HG02885 (cell line): ENCODE measurements at regions not wholly inside any gene's neighbourhood (a gene's known extent, or its start where the extent isn't known, plus 50 kb on each side); places are given as distances from the start of the nearest gene placed in this dataset.
"Not testable (repeated sequence)": the region's sequence is repeated elsewhere in the genome, so short reads cannot be mapped to it uniquely, and the experiment has no call there.

Experiments used
- ATAC-seq: cut with Tn5 transposase; IDR thresholded peaks from one replicate; pipeline ENCODE4 v1.9.1; 2021; ENCODE audit warnings: mild to moderate bottlenecking; ENCODE audit not compliant: unreplicated experiment, poor library complexity

- ATAC-seq: not testable (repeated sequence)
Observed at GRCh38 chr22:22296047-22296446, 51.5 kb downstream of the VPREB1 start.

GRCh38 chr22:22297159-22297793 is 52.7 kb downstream of the VPREB1 start:
- ATAC-seq: not testable (repeated sequence)

GRCh38 chr22:22297794-22298653 is 53.4 kb downstream of the VPREB1 start:
- peak; percentile 88 for ATAC-seq

GRCh38 chr22:22298654-22299009 is 54.0 kb downstream of the VPREB1 start:
- ATAC-seq: not testable (repeated sequence)

- not testable (repeated sequence) for ATAC-seq
Observed at GRCh38 chr22:22300511-22300910, 55.9 kb downstream of the VPREB1 start.

- ATAC-seq: not testable (repeated sequence)
Observed at GRCh38 chr22:22300946-22301345, 56.4 kb downstream of the VPREB1 start.

- no peak for ATAC-seq
Observed at GRCh38 chr22:22316589-22316988, 72.0 kb downstream of the VPREB1 start.

GRCh38 chr22:22318723-22319465 is 74.3 kb downstream of the VPREB1 start:
- no peak for ATAC-seq

- peak; percentile 67 for ATAC-seq
Observed at GRCh38 chr22:22321743-22322611, 77.4 kb downstream of the VPREB1 start.

GRCh38 chr22:22322792-22323191 is 78.2 kb downstream of the VPREB1 start:
- ATAC-seq: no peak

- ATAC-seq: no peak
Observed at GRCh38 chr22:22327723-22328122, 83.1 kb downstream of the VPREB1 start.

GRCh38 chr22:22329792-22330191 is 85.2 kb downstream of the VPREB1 start:
- ATAC-seq: no peak

GRCh38 chr22:22335640-22336039 is 91.1 kb downstream of the VPREB1 start:
- not testable (repeated sequence) for ATAC-seq

GRCh38 chr22:22336333-22336732 is 91.7 kb downstream of the VPREB1 start:
- ATAC-seq: not testable (repeated sequence)

GRCh38 chr22:22338778-22339177 is 94.2 kb downstream of the VPREB1 start:
- ATAC-seq: not testable (repeated sequence)

GRCh38 chr22:22341736-22342135 is 97.2 kb downstream of the VPREB1 start:
- ATAC-seq: no peak

GRCh38 chr22:22342697-22343580 is 98.4 kb downstream of the VPREB1 start:
- ATAC-seq: no peak

GRCh38 chr22:22343581-22344296 is 99.2 kb downstream of the VPREB1 start:
- peak; percentile 42 for ATAC-seq
